HG02588 (cell line): ENCODE measurements at regions not wholly inside any gene's neighbourhood (a gene's known extent, or its start where the extent isn't known, plus 50 kb on each side); places are given as distances from the start of the nearest gene placed in this dataset.
"Not testable (repeated sequence)": the region's sequence is repeated elsewhere in the genome, so short reads cannot be mapped to it uniquely, and the experiment has no call there.

Experiments
- ATAC-seq: cut with Tn5 transposase; IDR thresholded peaks from one replicate; pipeline ENCODE4 v1.9.1; 2021; ENCODE audit warnings: mild to moderate bottlenecking, moderate library complexity; ENCODE audit not compliant: unreplicated experiment

DNA sequence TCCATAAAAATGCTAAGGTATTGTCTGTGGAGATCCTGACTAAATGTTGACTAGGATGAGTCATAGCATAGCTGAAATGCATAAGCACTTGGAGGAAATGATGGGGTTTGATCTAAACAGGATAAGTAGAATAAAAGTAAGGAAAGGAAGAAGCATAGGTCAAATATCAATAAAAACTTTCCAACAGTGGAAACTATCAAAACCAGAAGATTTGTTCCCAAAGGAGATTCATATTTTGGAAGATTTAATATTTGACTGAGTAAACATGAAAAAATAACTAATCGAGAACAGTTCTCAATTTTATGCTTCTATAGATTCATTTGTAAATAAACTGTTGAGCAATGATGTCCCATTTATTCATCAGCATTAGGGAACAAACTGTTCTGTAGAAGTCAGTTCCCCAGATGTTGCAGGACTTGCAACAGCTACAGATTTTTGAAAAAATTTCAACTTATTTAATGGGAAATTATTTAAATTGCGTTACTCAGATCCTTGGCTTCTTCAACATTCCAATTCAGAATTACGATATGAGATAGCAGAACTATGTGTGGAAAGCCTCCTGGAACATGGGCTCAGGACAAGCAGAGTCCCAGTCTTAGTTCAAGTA lies 133.7 kb upstream of the TBX18 start:
- ATAC-seq: no peak

DNA sequence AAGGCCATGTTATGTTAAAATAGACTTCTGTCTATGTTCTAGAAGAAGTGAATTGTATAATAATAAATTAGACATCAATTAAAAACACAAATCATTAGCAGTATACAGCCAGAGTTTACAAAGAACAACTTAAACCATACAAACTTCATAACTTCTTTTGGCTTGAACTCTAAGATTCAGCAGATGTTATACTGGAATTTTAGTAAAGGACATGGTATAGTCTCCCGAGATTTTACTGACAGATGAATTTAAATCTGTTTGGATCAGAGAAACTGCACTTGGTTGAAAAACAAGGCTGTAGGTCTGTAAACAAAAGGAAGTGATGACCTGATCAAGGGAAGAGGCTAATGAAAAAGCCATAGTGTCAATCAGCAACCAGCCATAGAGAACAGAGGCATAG lies 132.6 kb upstream of the TBX18 start:
- no peak for ATAC-seq

DNA sequence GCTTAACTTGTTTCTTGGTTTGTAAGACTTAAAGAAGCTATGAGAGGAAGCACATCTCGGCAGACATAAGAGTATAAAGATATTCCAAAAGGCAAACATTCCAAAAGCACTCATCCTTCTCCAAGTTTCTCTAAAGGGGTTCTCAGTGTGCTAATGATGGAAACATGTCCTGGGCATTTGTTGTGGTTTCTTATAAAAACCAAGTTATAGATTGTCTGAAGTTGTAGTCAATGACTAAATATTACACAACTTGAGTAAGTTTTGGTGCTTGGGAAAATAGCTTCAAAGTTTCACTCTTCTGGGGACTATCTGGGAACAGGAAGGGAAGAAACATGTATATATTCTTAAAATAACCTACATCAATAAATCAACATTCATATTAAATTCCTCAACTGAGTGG lies 128.3 kb upstream of the TBX18 start:
- ATAC-seq: no peak

DNA sequence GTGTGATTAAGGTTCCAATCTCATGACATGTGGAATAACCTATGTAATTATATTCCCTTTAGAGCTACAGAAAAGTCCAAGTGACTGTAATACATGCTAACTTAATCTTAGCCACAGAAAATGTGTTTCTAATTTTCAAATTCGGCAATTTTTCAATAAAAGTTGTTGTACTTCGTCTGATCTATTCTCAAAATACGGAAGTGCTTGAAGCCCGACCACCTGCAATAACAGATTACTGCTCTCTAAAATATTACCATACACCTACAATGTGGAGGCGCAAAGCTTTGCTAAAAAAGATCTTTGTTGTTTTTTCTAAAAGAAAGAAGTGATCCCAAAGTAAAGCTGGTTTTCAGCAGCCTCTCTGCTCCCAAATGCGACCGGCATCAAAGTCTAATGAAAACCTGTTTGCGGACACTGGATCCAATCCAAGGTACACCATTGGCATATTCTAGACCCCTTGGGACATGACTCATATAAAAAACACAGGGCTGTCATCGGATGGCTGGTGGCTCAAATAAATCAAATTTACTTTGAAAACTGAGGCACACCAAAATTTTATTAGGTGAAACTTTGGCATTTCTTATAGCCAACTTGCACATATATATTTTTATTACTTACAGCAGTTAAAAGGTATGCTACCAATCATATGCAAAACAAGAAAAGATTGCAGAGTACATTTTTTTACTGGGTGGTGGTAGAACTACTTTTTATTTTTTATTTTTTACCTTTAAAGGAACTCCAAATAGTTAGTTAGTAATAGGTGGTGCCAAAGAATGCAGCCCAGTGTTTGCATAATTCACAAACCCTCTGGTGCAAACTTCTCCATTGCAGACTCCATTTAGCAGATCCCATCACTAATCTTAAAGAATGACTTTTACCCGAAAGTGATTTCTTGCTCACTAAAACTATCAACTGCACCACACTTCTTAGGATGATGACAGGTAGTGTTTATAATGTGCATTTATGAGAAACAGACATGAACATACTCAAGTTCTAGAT lies 118.7 kb upstream of the TBX18 start:
- no peak for ATAC-seq

DNA sequence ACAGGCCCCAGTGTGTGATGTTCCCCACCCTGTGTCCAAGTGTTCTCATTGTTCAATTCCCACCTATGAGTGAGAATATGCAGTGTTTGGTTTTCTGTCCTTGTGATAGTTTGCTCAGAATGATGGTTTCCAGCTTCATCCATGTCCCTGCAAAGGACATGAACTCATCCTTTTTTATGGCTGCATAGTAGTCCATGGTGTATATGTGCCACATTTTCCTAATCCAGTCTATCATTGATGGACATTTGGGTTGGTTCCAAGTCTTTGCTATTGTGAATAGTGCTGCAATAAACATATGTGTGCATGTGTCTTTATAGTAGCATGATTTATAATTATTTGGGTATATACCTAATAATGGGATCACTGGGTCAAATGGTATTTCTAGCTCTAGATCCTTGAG lies 115.0 kb upstream of the TBX18 start:
- not testable (repeated sequence) for ATAC-seq

DNA sequence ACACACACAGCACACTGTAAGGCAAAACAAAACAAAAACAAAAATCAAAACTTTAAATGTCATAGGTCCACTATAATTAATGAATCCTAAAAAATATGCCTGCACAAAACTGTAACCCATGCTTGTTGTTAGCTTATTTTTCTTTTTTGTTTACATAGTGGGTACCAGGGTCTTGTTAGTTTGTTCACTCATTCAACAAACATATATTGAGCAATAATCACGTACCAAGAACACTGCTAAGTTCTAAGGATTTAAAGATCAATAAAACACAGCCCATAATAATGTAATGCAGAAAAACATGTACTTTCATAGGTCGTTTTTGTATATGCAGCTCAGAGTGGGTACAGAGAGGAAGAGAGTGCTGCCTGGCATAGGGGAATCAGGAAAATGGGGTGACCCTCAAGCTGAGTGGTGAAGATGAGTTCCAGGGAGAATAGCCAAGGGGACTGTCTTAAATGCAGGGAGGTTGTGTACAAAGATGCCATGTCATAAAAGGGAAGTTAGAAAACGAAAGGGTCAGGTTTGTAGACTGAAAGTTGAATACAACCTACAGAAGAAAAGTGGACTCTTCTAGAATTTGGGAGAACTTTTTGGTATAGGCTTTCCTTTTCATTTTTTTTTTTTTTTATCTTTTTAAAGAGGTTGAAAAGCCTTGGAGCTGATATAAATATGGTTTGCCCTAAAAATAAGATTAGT lies 113.3 kb upstream of the TBX18 start:
- no peak for ATAC-seq

DNA sequence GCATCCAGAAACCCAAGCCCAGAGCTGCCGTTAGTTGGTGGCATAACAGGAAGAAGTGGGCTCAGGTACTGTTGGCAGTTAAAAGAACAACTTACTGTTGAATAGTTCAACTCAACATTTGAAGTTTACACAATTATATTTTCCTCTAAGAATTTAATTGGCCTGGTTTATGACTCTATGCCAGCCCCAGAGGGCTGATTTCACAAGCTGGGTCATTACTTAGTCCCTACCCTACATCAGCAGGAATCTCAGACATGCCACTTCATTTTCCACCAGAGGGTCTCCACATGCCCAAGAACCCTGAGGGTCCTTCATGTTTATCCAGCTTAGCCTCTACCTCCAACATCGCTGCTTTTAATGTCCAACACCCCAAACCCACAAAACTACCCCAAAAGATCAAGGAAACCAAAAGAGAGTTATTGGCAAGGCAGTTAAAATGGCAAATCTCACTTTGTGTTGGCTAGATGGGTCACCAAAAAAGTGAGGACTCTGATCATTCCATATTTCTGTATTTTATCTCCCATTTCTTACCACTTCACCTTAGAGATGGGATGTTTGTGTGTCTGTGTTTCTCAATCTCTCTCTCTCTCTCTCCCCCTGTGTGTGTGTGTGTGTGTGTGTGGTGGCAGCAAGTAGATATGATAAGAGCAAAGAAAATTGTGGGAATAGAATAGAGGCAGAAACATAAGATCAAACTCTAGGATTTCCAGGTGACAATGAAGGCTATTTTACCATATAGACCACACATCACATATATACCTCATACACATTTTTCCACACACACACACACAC lies 112.5 kb upstream of the TBX18 start:
- no peak for ATAC-seq

DNA sequence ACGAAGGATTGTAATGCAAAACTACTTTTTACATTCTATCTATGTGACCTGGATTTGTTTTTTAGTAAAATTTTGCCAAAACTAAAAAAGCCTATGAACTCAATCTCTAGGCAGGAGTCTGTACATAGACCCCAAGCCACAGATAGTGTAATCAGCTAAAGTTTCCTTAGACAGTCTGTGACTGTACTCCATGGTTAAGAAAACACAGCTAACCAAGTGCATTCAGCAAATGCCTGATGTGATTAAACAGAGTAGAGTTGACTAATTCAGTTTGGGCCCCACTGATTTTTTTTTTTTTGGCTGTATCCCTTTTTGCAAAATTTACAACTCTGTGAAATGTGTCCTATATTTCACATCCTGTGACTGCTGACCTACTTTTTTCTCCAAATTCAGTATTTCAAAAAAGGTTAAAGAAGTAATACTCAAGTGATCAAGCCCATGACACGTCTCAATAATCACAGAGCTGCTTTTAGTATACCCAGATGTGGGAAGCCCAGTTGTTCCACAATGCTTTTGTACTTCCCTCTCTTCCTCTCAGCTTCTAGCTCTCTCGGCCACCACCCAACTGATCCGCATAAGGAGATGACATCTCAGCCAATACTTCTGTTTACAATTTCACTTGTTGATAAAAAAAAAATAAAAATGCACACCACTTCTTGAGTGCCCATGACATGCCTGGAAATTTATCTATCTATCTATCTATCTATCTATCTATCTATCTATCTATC lies 108.8 kb upstream of the TBX18 start:
- ATAC-seq: no peak

DNA sequence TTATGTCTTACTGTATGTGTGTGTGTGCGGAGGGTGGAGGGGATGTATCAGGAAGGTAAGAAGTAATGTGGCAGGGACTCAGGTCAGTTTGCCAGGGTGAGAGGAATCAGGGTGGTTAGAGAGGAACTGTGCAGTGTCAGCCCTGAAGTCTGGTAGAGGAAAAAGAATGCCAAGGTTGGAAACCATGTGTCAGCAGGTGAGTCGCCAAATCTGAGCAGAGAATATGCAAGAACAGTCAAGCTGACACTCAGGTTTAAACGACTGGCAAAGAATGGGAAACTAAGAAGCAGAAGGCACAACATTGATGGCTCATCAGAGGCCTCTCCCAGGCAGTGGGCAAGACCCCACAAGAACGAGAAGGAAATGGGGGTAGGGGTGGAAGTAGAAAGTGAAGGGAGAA lies 107.5 kb upstream of the TBX18 start:
- no peak for ATAC-seq

DNA sequence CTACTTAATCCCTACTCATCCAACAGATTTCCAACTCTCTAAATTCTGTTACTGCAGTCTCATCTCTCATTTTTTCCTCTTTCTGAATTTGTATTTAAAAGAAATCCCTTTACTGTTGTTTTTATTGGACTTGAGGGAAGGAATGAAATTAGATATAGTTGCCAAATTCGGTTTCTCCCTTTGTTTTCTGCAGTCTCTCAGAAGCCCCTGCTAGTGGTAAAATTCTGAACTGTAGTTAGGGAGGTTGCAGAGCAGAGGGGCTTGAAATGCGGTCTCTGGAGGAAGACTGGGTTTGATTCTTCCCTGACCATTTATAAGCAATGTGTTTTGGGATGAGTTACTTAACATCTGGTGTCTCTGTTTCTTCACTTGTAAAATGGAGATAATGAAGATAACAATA lies 106.3 kb upstream of the TBX18 start:
- no peak for ATAC-seq

DNA sequence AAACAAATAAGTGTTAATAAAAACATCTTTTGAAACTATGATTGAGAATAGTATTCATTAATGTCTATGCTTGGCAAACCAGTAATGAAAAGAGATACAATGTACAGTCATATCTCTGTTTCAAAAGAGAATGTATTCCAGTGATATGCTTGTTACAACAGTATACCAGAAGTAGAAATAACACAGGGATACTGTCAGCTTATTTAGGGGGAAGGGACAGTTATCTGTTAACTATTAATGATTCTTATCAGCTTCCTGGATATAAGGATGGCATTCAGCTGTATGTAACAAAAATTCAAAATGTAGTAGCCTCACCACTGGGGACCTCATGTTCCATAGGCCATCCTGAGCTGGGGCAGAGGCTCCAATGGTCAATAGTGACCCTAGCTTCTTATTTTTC lies 103.8 kb upstream of the TBX18 start:
- no peak for ATAC-seq

DNA sequence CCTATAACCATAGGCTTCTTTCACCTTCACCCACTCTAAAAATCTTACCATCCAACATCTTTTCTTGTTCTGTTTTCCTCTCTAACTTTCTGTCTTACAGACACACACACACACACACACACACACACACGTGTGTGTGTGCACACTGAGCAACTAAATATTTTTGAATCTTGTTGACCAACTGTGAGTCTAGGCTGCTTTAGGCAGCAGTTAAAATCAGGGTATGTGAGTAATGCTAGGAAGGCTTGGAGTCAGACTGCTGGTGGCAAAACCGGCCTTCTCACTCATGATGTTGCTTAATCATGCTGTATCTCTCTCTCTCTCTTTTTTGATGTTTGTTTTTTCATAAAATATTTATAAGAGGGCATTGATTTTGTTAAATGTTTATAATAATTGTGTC lies 103.1 kb upstream of the TBX18 start:
- no peak for ATAC-seq

DNA sequence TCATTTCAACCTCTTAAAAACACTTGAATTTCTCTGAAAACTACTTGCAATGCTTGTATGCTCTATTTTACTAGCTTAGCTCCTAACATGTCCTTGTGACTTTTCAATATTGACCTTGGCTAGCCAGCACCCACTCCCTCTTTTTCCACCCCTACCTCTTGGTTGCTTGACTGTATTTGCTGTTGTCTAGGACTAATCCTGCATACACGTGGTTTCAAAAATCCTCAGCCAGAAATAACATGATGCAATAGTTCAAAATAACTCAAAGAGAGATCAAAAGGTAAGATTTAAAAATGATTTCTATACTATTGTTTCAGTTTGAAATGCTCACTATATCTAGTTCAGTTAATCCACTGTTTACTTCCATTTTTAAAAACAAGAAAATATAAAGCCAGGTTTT lies 102.3 kb upstream of the TBX18 start:
- no peak for ATAC-seq

DNA sequence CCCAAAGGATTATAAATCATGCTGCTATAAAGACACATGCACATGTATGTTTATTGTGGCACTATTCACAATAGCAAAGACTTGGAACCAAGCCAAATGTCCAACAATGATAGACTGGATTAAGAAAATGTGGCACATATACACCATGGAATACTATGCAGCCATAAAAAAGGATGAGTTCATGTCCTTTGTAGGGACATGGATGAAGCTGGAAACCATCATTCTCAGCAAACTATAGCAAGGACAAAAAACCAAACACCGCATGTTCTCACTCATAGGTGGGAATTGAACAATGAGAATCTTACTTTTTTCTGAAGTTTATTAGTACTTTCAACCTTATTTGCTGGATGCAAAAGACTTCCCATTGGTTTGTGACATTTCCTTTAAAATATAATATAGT lies 101.0 kb upstream of the TBX18 start:
- ATAC-seq: not testable (repeated sequence)

DNA sequence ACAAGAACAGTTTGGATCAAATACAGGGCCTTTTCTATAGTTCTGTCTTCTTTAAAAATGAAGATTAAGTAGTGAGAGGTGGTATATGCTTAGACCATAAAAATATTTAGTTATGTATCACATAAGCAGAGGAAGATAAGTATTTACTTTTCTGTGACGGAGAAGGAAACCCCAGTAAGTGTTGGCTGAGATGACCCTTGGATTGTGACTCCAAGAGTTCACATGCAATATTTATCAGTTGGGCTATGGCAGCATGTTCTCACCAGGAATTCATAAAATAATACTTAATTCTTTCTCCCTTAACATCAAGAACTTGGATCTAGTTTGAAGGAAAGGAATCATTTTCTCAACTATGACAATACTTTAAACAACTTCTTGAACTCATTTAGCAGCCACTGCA lies 98.4 kb upstream of the TBX18 start:
- no peak for ATAC-seq

DNA sequence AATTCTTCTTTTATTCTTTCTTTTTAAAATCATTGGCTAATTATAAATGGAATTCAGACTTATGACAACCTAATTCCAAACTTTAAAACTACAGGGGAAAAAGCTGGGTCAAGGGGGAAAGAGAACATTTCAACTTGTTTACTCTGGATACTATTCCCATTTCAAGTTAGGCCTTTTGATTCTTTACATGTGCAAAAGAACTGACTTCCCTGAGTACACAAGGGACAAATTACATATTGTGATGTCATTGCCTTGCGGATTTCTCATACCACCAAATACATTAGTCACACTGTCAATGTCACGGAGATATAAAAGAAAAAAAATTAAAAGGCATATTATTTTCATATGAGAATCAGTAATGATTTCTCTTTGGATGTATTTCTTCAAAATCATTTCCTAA lies 96.5 kb upstream of the TBX18 start:
- no peak for ATAC-seq

DNA sequence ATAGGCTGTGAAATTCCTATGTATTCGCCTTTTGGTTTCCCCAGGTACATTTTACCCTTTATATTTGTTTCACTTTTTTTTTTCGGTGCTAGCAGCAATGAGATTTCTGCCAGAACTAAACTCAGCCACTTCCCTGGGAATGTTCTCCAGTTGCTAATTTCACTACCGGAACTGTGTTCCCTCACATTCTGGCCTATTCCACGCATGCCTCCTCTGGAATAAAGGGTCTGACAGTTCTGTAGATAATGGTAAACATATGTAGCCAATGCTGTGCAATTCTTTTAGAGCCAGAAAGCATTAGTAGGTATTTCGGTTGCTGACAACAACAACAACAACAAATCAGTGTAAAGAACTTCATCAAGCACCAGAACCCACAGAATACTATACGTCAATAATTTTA lies 96.1 kb upstream of the TBX18 start:
- no peak for ATAC-seq

DNA sequence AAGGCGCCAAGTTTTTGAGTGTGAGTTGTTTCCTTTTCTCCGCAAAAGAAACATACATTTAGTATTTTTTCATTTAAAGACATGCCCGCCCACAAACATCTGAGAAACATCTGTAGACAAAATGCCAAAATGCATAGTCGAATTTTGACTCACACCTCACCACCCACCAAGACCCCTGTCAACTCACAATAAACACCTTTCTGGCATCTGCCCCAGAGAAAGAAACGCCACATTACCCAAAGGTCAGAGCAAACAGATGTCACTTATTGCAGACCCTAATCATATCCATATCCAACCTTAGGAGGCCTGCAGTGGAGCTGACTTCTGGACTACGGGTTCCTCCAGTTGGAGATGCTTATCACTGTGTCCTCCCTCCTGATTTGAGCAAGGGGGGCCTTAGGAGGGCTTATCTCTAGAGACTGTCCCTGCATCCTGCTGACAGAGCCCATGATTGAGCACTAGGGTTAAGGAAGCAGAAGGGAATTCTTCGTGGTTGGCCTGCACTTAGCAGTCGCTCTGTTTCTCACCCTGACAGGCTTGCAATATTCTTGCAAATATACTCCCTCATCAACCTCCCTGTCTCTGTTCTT lies 90.5 kb upstream of the TBX18 start:
- no peak for ATAC-seq

DNA sequence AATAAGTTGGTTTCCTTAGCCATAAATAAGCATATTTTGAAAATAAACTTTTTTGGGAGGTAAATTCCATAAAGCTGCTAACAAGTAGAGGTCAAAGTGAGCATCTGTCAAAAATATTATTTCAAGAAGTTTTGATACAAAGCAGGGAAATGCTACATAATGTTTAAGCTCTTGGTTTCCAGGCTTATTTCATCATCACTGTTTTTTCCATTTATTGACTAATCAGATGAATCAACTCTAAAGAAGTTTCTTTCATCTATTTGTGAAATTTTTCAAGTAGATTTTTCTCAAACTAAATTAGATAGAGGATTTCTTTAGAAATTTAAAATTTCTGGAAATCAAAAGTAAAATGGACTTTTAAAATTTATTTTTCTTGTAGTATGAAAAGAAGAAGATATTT lies 89.5 kb upstream of the TBX18 start:
- ATAC-seq: no peak

DNA sequence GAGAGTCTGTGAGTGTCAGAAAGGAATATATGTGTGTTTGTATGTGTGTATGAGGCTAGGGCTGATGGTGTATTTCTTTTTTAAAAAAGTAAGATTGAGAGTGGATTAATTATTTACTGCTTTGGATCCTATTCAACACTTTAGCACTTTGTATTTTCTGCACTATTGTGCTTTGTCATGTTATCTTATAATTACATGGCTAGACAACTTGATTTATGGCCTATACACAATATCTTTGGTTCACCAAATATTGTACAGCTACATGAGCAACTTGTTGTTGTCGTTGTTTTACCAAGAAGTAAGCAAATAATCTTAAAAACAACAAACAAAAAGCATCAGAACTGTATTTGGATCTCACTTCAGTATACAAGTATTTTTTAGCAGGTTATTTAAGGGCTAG lies 84.6 kb upstream of the TBX18 start:
- ATAC-seq: no peak
